Cardiac fibroblast (primary cell): ENCODE measurements at regions not wholly inside any gene's neighbourhood (a gene's known extent, or its start where the extent isn't known, plus 50 kb on each side); places are given as distances from the start of the nearest gene placed in this dataset.

ENCODE experiments used
- DNase-seq, 2 donors: peaks; one replicate each; pipeline versions ENCODE4 v3.0.0 to v3.0.0-alpha.2; 2010; ENCODE audit warnings: low read depth in 2 of 2
- H3K4me3 ChIP-seq, 2 donors: replicated peaks in 1 of 2; 1 replicate in 1 of 2; 2 replicates in 1 of 2; pipeline ENCODE4 v1.5.1; 2011; ENCODE audit warnings: low read depth in 2 of 2, low read length in 2 of 2, mild to moderate bottlenecking in 2 of 2, moderate library complexity in 1 of 2
- TF ChIP-seq, protein P1 (sequence below): IDR thresholded peaks from one replicate; pipeline ENCODE4 v1.5.1; 2011; ENCODE audit warnings: low read depth, mild to moderate bottlenecking, low read length, inconsistent platforms

DNA sequence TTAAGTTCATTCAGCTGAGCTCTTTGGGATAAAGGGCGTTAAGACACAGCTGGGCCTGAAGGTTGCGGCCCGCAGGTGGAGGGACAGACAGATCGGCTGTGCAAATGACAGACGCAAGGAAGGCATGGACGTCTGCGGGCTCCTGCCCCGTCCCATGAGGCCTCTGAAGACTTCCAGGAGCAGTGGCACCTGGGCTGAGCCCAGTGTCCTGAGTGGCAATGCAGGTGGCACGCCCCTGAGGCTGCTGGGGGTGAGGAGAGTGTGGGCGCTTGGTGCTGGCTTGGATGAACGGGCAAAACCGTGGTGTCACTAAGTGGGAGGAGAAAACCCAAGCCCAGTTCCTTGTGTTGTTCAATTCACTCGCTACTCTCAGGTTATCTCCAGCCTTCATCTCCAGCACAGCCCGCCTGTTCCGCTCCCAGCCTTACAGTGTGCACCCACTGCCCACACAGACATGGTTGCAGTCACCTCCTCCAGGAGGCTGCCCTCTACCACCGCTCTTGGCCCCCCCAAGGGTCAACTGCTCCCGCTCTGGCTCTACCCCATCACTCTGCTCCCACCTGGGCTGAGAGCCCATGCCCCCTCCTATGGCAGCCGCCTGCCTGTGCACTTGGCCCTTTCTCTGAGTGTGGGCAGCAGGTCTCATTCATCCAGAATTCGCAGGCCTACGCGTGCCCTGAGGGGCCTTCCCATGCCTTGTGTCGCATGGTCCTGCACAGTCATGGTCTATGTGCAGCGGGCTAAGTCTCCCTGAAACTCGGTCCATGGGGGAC, 50.3 kb downstream of the PTGR3 start:
- H3K4me3 ChIP-seq = no peak overlapping the region
- TF ChIP-seq, protein P1, sequence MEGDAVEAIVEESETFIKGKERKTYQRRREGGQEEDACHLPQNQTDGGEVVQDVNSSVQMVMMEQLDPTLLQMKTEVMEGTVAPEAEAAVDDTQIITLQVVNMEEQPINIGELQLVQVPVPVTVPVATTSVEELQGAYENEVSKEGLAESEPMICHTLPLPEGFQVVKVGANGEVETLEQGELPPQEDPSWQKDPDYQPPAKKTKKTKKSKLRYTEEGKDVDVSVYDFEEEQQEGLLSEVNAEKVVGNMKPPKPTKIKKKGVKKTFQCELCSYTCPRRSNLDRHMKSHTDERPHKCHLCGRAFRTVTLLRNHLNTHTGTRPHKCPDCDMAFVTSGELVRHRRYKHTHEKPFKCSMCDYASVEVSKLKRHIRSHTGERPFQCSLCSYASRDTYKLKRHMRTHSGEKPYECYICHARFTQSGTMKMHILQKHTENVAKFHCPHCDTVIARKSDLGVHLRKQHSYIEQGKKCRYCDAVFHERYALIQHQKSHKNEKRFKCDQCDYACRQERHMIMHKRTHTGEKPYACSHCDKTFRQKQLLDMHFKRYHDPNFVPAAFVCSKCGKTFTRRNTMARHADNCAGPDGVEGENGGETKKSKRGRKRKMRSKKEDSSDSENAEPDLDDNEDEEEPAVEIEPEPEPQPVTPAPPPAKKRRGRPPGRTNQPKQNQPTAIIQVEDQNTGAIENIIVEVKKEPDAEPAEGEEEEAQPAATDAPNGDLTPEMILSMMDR = no peak
- DNase-seq = no peak

DNA sequence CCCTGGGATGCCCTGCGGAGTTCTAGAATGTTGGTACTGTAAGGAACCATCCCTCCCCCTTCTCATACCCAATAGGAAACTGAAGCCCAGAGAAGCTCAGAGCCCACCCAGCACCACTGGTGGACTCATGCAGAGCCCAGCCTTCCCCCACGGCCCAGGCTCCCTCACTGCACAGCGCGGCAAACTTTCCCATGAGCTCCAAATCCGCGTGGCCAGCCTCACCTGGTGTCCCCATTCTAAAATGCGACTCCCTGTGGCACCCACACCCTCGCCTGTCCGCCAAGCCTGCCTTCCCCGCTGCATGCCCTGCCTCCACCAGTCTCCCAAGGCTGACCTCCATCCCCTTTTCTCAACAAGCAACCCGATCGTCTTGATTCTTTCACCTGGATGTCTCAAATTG, 51.1 kb downstream of the PTGR3 start:
- TF ChIP-seq, protein P1 = no peak
- H3K4me3 ChIP-seq = no peak overlapping the region
- DNase-seq = no peak

DNA sequence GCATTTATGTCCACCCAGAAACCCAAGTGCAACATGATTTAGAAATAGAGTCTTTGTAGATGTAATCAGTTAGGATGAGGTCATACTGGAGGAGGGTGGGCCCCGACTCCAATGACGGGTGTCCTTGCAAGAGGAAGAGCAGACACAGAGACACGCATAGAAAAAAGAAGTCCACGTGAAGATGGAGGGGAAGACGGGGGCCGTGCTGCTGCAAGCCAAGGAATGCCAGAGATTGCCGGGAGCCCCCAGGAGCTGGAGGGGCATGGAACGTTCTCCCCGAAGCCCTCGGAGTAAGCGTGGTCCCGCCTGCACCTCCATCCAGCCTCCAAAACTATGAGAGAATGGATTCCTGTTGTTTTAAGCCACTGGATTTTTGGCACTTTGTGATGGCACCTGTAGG, 51.6 kb downstream of the PTGR3 start:
- TF ChIP-seq, protein P1 = no peak
- no peak for DNase-seq
- H3K4me3 ChIP-seq = no peak overlapping the region

DNA sequence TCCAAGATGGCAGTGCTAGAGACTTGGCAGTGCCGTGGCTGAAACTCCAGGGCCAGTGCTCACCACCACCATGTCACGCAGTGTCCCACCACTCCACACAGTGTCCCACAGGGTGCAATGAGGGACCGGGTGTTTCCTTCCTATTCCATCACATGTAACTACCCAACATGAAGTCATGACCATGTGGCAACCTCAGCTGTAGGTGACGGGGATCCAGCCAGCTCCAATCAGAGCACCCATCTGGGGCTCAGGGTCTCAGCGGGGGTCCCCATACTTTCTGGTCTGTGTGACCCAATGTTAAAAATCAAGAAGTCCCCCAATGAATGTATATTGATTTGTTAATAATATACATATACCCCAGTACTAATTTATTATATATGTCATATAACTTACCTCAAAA, 52.1 kb downstream of the PTGR3 start:
- TF ChIP-seq, protein P1 = no peak
- DNase-seq = no peak
- no peak overlapping the region for H3K4me3 ChIP-seq

DNA sequence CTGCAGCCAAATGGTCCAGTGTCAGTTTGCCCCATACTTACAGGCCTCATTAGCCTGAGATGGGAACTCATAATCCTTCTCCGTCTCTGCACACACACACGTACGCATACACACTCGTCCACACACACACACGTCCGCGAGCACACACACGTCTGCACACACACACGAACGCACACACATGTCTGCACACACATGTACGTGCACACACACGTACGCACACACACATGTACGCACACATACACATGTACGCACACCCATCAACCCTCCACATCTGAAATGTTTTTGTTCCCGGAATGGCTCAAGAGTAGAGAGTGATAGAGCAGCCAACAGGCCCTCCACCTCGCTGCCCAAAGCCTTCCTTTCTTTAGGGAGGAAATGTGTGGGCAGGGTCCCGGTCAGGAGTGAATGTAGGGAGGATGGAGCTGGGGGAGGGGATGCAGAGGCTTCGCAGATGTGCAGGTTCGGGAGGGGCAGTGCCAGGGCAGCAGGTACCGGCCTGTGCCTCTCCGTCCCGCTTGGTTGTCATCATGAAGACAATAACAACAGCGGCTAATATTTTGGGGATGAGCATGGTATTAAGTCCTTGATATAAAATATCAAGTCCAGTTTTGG, 52.7 kb downstream of the PTGR3 start:
- DNase-seq = no peak
- H3K4me3 ChIP-seq = no peak overlapping the region
- TF ChIP-seq, protein P1 = no peak

DNA sequence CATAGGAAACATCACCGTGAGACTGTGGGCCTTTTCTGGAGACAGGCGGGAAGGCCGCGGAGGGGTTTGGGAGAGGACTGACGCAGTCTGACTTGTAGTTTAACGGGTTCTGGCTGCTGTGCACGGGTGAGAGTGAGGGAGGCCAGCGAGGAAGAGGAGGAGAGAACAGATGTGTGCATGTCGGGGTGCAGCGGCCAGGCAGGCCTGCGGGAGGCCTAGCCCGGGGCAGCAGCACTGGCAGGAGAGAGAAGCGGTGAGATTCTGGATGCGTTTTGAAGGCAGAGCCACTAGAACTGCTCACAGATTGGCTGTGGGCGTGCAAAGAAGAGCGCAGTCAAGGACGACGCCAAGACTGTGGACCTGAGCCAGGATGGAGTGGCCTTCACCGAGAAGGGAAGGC, 53.9 kb downstream of the PTGR3 start:
- H3K4me3 ChIP-seq = no peak overlapping the region
- TF ChIP-seq, protein P1 = no peak
- no peak for DNase-seq

DNA sequence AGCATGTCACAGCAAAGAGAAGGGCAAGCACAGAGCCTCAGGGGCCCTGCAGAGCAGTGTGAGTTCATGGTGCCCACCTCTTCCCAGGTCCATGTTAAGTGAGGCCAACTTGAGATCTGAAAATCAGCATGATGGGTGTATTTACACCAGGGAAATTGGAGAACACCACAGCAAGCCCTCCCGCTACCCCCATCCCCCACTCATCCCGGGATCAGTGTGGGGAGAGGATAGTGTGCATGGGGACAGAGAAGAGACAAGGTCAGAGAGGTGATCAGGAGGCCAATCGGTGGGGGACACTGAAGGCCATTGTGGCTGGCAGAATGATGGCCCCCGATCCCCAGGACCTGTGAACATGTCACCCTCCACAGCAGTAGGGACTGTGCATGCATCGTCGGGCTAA, 54.7 kb downstream of the PTGR3 start:
- DNase-seq = no peak
- TF ChIP-seq, protein P1 = no peak
- H3K4me3 ChIP-seq = no peak overlapping the region
